ENCODE measurements at regions not wholly inside any gene's neighbourhood (a gene's known extent, or its start where the extent isn't known, plus 50 kb on each side); places are given as distances from the start of the nearest gene placed in this dataset.

- DNase-seq (ENCODE audit: insufficient read length, low spot score) = peak; percentile 90
- peak; percentile 96 for FAIRE-seq
These were observed 194.0 kb upstream of the CIBAR2 start for GRCh38 chr16:85306071-85306792.

DNA sequence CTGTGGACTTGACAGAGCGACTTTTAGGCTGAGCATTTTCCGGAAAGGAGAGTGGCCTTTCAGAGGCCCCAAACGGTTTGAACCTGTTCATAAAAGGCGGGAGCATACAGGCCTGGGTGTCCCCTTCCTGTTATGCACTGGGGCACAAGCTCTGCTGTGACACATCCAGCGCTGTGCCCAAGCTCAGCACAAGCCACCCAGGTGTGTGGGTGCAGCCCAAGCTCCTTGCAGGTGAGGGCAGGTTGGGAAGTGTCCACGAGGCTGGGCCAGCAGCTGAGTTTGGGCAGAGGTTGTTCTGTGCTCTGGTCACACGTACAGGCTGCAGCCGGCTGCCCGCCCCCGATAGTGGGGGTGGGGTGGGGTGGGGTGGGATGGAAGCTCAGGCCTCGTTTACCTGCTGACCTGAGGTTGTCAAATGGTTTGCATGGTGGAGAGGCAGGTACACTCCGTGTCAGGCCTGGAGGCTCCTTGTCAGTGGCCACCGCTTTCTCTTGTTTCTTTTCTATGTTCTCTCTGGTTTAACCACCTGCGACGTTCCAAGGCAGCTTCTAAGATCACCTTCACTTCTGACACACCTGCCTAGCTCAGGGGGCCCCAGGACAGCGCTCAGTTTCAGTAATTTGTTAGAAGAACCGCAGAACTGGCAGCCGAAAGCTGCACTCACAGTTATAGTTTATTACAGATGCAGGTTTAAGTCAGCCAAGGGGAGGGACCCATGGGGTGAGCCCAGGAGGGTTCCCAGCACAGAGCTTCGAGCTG is 194.7 kb upstream of the CIBAR2 start:
- DNase-seq (ENCODE audit: insufficient read length, low spot score) (no peak), FAIRE-seq (no peak)

DNA sequence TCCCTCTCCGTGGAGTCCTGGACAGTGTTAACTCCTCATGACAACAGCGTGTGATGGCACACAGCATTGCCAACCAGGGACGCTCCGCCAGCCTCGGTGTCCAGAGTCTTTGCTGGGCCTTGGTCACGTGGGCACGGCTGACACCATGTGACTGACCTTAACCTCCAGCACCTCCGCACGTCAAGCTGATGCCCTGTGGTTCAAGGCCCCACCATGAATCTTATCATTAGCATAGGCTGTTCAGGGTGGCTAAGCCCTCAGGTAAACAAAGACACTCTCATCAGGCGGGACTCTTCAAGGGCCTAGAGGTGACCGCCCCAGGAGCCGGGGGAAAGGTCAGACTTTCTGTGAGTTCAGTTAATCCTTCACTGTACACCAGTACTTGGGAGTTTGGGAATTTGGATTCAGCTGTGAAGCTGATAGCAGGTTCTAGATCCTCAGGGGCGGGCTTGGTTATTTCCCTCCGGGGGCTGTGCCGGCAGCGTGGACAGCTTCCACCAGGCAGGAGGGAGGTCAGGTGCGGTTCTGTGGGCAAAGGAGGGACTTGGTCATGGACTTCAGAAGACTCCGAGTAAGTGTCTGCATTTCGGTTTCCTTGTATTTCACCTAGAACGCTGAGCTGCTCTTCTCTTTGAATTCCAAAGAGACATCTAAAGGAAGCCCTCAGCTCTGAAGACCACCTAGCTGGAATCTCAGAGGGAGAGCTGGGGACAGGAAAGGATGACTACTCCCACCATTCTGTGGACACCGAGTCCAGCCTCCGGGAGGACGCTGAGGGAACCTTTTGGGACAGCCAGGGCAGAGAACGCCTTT is 195.5 kb upstream of the CIBAR2 start:
- FAIRE-seq (no peak), DNase-seq (ENCODE audit: insufficient read length, low spot score) (no peak)

DNA sequence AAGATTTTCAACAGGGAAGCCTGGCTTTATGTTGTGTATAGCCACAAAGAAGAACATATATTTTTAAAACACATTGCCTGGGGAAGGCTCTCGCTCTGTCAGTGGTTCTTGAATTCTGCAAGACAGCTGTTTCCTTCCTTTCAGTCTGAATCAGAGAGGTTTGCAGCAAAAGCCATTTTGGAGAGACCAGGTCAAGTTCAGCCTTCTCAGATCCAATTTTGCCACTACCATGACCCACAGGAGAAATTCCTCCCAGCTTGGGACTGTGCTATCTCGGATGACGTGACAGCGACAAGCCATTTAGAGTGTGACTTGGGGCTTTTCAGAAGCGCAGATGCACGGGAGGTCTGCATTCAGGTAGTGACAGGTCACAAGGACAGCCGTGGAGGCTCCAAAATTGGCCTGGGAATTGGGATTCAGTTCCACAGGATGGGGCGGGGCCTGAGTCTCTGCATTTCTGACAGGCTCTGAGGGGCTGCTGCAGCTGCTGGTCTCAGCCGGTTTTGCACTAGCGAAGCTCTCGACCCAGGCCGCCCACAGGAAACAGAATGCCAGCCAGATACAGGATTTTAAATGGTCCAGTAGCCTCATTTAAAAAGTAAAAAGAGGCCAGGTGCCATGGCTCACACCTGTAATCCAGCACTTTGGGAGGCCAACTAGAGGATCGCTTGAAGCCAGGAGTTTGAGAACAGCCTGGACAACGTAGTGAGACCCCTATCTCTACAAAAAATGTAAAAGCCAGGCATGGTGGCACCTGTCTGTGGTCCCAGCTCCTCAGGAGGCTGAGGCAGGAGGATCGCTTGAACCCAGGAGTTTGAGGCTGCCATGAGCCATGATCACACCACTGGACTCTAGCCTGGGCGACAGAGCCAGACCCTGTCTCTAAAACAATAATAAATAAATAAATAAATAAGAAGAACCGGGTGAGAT is 196.6 kb upstream of the CIBAR2 start:
- DNase-seq (ENCODE audit: insufficient read length, low spot score) = no peak
- FAIRE-seq = no peak

- DNase-seq (ENCODE audit: insufficient read length, low spot score) = no peak
- no peak for FAIRE-seq
These were observed 197.7 kb upstream of the CIBAR2 start for GRCh38 chr16:85309656-85310587.

- FAIRE-seq = no peak
- DNase-seq (ENCODE audit: insufficient read length, low spot score) = no peak
These were observed 198.8 kb upstream of the CIBAR2 start for GRCh38 chr16:85310868-85311585.

DNA sequence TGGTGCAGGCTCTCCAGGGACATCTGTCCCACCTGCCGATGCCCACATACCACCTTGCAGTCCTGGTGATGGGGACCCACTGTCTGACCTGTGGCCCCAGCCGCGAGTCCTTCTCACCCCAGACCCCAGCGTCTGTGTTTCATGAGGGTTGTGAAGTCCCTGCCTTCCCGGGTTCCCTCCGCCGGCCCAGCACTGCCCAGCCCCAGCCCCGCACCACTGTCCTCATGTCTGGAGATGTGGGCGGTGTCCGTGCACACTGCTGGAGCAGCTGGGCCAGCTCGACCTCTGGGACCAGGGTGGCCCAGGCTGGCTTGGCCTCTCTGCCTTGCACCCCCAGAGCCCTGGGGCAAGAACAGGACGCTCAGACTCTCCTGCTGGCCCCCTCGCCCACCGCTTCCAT is 199.5 kb upstream of the CIBAR2 start:
- no peak for FAIRE-seq

DNA sequence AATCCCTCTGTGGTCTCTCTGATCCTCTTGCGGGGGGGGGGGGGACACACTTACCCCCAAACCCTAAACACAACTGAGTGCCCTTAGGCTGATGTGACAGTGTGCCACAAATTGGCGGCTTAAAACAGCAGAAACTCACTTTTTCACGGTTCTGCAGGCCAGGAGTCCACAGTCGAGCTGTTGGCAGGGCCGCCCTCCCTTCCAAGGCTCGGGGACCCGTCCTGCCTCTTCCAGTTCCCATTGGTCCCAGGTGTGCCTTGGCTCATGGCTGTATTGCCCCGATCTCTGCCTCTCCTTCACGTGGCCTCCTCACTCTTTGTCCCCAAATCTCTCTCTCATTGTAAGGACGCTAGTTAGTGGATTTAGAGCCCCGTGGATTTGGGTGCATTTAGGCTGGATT is 199.9 kb upstream of the CIBAR2 start:
- no peak for FAIRE-seq
- no peak for DNase-seq (ENCODE audit: insufficient read length, low spot score)

More for the DNA sequence above, 199.5 kb upstream of the CIBAR2 start:
- no peak for DNase-seq (ENCODE audit: insufficient read length, low spot score)

DNA sequence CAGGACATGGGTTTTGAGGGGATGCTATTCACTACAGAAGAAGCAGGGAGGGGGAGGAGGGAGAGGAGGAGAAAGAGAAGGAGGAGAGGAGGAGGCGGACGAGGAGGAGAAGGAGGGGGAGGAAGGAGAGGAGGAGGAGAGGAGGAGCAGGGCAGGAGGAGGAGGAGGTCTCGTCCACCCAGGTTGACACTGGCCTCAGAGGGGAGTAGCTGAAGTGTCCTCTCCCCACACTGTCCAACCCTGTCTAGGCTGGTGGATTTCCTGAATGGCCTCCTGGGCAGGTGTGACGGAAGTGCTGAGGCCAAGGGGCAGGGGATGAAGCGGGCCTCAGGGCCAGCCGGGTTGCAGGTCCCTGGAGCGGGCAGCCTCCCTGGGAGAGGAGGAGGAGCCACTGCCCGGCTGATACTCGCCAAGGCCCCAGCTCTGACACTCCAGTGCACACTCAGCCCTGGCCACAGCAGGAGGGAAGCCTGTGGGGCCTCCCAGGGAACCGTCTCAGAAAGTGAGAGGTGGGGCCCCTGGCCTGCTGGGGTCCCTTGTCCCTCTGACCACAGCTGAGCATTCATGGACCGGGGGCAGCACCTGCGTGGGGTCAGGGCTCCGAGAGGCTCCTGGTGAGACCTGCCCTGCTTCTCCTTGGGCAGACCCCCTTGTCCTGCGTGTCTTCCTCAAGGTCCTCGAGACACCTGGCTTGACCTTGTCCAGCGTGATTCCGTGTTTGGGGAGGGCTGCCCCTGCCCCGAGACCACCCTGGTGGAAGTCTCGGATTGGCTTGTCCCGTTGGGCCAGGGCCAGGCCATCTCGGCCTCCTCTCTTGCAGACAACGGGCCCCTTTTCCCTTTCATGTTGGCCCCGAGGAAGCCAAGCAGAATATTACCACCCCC is 200.6 kb upstream of the CIBAR2 start:
- no peak for FAIRE-seq
- no peak for DNase-seq (ENCODE audit: insufficient read length, low spot score)

DNA sequence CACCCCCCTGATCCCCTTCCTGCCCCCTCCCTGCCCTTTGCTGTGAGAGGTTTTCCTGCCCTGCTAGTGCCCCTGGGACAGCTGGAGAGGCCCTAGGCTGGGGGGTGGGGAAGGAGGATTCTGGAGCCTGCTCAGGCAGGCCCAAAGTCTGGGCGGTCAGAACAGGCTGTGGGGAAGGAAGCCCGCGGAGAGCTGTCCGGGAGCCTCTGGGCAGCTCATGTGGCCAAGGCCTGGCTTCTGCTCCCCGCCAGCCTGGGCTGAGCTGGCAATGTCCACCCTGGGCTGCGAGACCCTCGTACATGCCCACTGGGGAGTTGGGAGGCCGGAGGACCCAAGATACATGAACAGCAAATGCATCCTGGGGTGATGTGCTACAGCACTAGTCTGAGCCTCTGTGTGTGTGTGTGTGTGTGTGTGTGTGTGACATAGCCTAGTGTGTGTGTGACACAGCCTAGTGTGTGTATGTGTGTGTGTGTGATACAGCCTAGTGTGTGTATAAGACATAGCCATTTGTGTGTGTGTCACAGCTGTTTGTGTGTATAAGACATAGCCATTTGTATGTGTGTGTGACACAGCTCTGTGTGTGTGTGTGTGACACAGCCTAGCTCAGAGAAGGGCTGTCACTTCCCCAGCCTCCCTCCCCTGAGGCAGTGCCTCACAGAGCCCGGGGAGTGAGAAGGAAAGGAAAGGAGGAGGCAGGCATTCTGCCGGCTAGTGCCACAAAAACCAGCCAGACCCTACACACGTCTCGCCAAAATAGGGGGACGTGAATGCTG is 201.4 kb upstream of the CIBAR2 start:
- peak; percentile 85 for FAIRE-seq
- DNase-seq (ENCODE audit: insufficient read length, low spot score) = no peak

DNA sequence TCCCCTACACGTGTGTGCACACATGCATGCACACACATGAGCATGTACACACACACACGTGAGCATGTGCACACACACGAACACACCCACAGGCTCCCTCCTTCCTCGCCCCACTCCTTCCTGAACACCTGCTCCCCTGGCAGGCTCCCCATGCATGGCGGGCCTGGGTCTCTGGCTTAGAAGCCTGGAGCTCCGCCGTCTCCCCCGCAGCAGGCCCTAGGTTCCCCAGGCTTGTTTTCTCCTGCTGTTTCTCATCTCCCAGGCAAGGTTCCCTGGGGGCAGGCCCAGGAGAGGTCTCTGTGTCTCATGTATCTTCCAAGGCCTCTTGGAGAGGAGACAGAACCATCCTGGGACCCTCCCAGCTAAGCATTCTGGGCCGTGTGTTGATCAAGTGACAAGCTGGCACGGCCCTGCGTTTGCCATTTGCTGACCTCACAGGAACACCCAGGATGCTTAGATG is 202.3 kb upstream of the CIBAR2 start:
- peak; percentile 80 for FAIRE-seq
- DNase-seq (ENCODE audit: insufficient read length, low spot score) = no peak

DNA sequence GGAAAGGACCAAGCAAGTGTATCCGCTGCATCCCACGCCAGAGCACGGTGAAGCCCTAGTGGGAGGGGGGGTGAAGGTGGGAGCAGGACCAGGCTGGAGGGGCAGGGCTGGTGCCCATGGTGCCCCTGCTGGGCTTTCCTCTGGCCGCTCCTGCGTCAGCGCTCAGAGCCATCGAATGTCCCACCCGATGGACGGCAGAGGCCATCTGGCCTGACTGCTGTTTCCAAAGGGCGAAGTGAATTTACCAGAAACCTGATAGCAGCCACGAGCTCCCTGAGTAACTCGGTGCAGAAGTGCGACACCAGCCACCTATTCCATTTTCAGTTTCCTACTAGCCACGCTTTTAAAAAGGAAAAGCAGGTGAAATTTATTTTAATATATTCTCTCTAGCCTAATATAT is 203.6 kb upstream of the CIBAR2 start:
- DNase-seq (ENCODE audit: insufficient read length, low spot score) (no peak), FAIRE-seq (no peak)

DNA sequence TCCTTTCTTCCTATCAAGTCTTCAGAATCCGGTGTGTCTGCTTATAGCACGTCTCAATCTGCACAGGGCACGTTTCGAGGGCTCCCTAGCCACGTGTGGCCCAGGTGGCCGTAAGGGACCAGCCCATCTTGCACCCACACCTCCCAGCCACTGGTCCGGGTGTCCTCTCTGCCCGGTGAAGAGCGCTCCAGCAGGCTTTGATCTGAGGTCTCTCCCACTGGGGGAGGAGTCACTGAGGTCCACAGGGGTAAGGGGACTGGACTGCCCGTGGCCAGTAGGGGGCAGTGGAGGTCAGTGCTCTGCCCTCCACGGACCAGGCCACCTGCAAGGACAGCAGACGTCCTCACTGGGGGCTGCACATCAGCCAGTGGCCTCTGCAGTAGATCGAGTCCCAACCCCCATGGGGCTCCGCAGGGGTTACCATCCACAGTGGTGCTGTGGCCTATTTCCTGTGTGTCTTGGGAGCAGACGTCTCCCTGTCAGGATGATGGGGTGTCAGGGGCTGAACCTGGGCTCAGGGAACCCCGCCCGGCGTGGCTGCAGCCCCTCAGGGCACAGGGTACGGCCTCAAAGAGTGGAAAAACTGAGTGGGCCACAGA is 204.1 kb upstream of the CIBAR2 start:
- DNase-seq (ENCODE audit: insufficient read length, low spot score) = peak; percentile 77

GRCh38 chr16:85316944-85317343 is 204.7 kb upstream of the CIBAR2 start:
- DNase-seq (ENCODE audit: insufficient read length, low spot score) (no peak), FAIRE-seq (no peak)

More for the DNA sequence above, 204.1 kb upstream of the CIBAR2 start:
- FAIRE-seq = peak; percentile 96

DNA sequence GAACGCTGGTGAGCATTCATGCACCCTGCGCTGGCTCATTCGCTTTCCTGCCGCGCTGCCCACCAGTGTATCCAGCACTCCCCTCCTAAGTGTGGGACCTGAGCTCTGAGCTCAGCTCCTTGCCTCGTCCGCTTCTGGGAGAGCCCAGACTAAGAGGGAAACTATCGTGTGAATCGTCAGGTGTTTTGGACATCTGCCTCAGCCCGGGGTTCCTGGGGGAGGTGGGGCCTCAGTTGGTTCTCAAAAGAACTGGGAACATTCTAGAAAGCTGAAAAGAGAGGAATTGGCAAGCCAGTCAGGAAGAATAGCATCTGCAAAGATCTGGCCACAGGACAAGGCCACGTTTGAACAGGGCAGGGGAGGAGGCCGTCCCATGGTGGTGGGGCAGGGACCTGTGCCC is 205.4 kb upstream of the CIBAR2 start:
- no peak for DNase-seq (ENCODE audit: insufficient read length, low spot score)
- FAIRE-seq = no peak

DNA sequence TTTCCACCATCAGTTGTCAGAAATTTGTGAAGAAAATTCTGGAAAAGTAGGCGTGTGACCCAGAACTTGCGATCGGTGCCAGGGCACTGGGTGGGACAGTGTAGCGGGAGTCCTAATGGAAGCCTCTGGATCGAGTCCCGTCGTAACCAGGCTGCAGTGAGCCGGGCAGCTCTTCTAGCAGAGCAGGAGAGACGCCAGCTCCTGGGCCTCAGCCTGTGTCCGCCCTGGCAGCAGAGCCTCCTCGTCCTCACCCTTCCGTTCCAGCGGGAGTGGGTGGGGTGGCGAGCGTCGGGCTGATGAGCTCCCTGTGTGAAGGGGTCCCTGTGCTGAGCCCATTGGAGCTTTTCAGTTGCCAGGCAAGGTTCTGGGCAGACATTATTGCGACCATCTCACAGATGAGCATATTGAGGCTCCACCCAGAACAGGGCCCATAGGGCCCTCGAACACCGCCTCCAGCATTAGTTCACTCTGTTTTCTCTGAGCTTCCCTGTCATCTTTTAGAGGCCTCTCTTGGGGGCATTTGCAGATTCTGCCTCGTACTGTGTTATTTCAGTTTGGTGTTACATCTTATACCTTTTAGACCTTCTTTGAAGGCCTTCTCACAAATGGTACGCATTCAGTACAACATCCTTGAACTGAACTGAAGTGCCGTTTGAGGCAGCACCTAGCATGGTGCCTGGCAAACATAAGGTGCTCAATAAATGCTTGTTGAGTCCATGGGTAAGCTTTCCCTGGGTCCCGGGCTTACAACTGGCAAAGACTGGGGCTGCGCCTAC is 207.1 kb upstream of the CIBAR2 start:
- DNase-seq (ENCODE audit: insufficient read length, low spot score) = no peak
- no peak for FAIRE-seq

Data from HTR-8/SVneo (cell line).